Spleen (tissue), 7 donors: ENCODE measurements at regions not wholly inside any gene's neighbourhood (a gene's known extent, or its start where the extent isn't known, plus 50 kb on each side); places are given as distances from the start of the nearest gene placed in this dataset.

ENCODE experiments used
- CTCF ChIP-seq, 11 experiments: fragments of 200-600 bp in 7 of 11; fragments of 450-650 bp in 4 of 11; sonication (generic) in 4 of 11; IDR thresholded peaks in 8 of 11; conservative IDR thresholded peaks in 3 of 11; 1 replicate in 7 of 11; 2 replicates in 4 of 11; pipeline versions ENCODE4 v1.4.0 to v1.8.0; 2016 to 2021; ENCODE audit warnings: antibody characterized with exemption in 11 of 11, inconsistent platforms in 4 of 11, mild to moderate bottlenecking in 1 of 11
- POLR2A ChIP-seq, 3 donors: fragments of 450-650 bp; IDR thresholded peaks; one replicate each; pipeline ENCODE4 v1.5.1; 2017; ENCODE audit warnings: antibody characterized with exemption in 3 of 3, mild to moderate bottlenecking in 1 of 3
- POLR2AphosphoS5 ChIP-seq, 3 donors: sonication (generic); formaldehyde crosslinking; IDR thresholded peaks; one replicate each; pipeline ENCODE4 v1.5.1; 2017; ENCODE audit warnings: antibody characterized with exemption in 3 of 3
- donor health status: DM: no; HTN: no; CAD: no; lungs with moderate emphysema.
- donor health status: DM: no; HTN: no; CAD: no.
- donor health status: DM: no; HTN: no; CAD: no.

- TF ChIP-seq CTCF (IDR thresholded peaks at IDR 0.05 in 8 of 11, conservative IDR thresholded peaks at IDR 0.05 in 3 of 11) (no peak), POLR2A (IDR thresholded peaks at IDR 0.05) (no peak), POLR2AphosphoS5 (IDR thresholded peaks at IDR 0.05) (no peak)
These were observed 249.7 kb upstream of the DLGAP1 start for GRCh38 chr18:4704781-4705180.
